ENCODE measurements at regions not wholly inside any gene's neighbourhood (a gene's known extent, or its start where the extent isn't known, plus 50 kb on each side); places are given as distances from the start of the nearest gene placed in this dataset.

DNA sequence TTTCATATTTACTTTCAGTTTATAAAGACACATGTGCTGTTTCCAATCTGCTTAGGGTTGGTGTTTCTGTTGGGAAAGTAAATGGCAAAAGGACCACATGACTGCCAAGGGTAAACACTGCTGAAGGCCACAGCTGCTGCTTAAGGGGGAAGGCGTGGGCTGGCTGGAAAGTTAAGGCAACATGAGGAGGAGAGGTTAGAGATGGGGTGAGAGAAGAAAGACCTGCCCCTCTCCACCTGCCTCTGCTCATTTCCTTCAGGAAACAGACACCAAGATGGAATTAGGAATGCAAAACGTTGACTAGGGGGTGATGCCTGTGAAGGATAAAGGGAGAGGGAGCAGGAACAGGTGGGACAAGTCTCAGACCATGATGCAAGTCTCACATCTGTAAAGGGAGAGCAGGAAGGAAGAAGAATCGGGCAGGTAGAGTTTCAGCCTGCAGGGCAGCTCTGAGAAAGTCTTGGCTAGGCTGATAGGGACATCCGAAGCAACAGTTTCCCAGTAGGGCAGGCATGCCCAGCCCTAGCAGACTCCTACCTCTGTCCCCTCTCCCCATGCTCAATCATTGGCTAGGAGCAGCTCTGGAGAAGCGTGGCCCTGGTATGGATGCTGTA, 86.0 kb downstream of the CDC42EP3 start:
- TF ChIP-seq, protein P1, sequence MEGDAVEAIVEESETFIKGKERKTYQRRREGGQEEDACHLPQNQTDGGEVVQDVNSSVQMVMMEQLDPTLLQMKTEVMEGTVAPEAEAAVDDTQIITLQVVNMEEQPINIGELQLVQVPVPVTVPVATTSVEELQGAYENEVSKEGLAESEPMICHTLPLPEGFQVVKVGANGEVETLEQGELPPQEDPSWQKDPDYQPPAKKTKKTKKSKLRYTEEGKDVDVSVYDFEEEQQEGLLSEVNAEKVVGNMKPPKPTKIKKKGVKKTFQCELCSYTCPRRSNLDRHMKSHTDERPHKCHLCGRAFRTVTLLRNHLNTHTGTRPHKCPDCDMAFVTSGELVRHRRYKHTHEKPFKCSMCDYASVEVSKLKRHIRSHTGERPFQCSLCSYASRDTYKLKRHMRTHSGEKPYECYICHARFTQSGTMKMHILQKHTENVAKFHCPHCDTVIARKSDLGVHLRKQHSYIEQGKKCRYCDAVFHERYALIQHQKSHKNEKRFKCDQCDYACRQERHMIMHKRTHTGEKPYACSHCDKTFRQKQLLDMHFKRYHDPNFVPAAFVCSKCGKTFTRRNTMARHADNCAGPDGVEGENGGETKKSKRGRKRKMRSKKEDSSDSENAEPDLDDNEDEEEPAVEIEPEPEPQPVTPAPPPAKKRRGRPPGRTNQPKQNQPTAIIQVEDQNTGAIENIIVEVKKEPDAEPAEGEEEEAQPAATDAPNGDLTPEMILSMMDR (conservative IDR thresholded peaks at IDR 0.05; ENCODE audit: low read depth, low read length), result no peak
- no peak for TF ChIP-seq RCOR1 (IDR thresholded peaks at IDR 0.05; ENCODE audit: insufficient replicate concordance, low read length)

Measured in IMR-90 (cell line).